ENCODE measurements at regions not wholly inside any gene's neighbourhood (a gene's known extent, or its start where the extent isn't known, plus 50 kb on each side); places are given as distances from the start of the nearest gene placed in this dataset.

DNA sequence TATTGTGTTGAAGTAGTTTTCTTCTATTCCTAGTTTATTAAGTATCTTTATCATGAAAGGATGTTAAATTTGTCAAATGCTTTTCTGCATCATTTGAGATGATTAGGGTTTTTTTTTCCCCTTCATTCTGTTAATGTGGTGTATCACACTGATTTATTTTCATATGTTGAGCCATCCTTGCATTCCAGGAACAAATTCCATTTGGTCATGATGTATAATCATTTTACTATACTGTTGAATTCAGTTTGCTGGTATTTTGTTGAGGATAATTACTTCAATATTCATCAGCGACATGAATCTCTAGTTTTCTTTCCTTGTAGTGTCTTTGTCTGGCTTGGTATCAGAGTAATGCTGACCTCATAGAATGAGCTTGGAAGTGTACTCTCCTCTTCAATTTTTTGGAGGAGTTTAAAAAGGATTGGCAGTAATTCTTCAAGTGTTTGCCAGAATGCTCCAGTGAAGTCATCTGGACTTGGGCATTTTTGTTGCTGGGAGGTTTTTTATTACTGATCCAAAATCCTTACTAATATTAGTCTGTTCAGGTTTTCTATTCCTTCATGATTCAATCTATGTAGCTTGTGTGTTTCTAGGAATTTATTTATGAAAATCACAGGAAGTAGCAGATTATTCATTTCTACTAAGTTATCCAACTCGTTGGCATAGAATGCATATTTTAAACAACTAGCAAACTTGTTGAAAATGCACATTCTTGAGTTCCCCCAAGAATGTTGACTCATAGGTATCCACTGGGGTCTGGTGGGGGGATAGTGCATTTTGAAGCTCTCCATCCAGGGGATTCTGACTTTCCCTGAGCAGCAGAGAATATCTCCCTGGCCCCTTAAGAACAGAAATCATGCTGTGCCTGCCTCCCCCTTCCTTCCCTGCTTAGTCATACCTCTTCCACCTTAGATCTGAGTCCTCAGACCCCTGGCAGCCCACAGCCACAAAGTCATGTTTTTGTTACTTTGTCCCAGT is 187.1 kb downstream of the BMP7 start:
- Histone ChIP-seq H3K9ac (ENCODE audit: low read length) (no peak overlapping the region), H3K9me3 (ENCODE audit: control insufficient read depth, insufficient read depth, low read depth, low read length) (peaks cover 10% of the 10 kb centered on the region; the same call in 1 of the 2 replicates), H3K27ac (ENCODE audit: low read depth, low read length) (no peak overlapping the region), H3K4me3 (ENCODE audit: low read depth, low read length) (no peak overlapping the region), H3K27me3 (ENCODE audit: control insufficient read depth, insufficient read depth, low read length) (no peaks in the 10 kb centered on the region), H3K4me1 (ENCODE audit: control insufficient read depth, insufficient read depth, low read length) (no peaks in the 10 kb centered on the region), H3K36me3 (ENCODE audit: control insufficient read depth, insufficient read depth, low read length) (no peaks in the 10 kb centered on the region)

DNA sequence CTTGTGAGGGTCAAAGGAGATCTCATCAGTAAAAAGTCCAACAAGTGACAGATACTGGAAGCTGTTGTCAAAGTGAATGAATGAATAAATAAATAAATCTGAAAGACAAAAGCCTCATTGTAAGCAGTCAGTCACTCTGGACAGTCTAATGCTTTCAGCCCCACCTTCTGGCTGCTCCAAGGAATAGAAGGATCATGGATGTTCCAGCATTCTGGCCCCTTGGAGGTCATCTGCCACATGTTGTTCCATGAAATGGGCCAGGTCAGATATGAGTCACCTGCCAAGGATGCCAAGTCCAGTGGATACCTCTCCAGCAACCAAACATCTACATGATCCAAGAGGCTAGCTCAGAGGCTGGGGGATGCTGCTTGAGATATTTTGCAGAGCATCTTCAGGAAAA is 185.6 kb downstream of the BMP7 start:
- Histone ChIP-seq H3K9ac (ENCODE audit: low read length) (no peak overlapping the region), H3K4me3 (ENCODE audit: low read depth, low read length) (no peak overlapping the region), H3K36me3 (ENCODE audit: control insufficient read depth, insufficient read depth, low read length) (no peaks in the 10 kb centered on the region), H3K27ac (ENCODE audit: low read depth, low read length) (no peak overlapping the region), H3K27me3 (ENCODE audit: control insufficient read depth, insufficient read depth, low read length) (no peaks in the 10 kb centered on the region), H3K4me1 (ENCODE audit: control insufficient read depth, insufficient read depth, low read length) (no peaks in the 10 kb centered on the region), H3K9me3 (ENCODE audit: control insufficient read depth, insufficient read depth, low read depth, low read length) (peaks cover 10% of the 10 kb centered on the region; the same call in 1 of the 2 replicates)

DNA sequence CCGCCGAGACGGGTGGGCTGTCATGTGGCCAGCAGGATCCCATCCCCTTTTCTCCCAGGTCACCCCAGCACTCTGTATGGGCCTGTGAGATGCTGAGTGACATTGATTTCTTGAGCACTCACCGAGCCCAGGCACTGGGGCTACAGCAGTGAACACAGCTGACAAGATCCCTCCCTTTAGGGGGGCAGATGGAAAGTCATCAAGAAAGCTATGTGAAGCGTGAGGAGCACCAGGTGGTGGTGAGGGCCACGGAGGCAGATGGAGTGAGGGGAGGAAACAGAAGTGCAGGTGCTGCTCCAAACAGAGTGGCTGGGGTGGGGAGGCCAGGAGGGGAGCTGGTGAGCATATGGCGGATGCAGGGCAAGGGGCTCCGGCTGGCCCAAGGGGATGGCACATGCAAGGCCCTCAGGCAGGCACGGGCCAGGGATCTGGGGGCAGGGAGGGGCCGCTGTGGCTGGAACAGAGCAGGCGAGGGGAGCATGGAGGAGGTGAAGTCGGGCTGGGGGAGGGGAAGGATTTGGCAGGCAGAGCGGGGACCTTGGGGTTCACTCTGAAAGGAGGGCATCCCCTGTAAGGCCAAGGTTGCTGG is 184.0 kb downstream of the BMP7 start:
- no peak overlapping the region for H3K4me3 ChIP-seq (ENCODE audit: low read depth, low read length)
- H3K4me1 ChIP-seq (ENCODE audit: control insufficient read depth, insufficient read depth, low read length), result no peaks in the 10 kb centered on the region
- H3K36me3 ChIP-seq (ENCODE audit: control insufficient read depth, insufficient read depth, low read length), result no peaks in the 10 kb centered on the region
- no peak overlapping the region for H3K9ac ChIP-seq (ENCODE audit: low read length)
- no peak overlapping the region for H3K27ac ChIP-seq (ENCODE audit: low read depth, low read length)
- H3K9me3 ChIP-seq (ENCODE audit: control insufficient read depth, insufficient read depth, low read depth, low read length), result peaks cover 8% of the 10 kb centered on the region; the same call in 1 of the 2 replicates
- no peaks in the 10 kb centered on the region for H3K27me3 ChIP-seq (ENCODE audit: control insufficient read depth, insufficient read depth, low read length)

DNA sequence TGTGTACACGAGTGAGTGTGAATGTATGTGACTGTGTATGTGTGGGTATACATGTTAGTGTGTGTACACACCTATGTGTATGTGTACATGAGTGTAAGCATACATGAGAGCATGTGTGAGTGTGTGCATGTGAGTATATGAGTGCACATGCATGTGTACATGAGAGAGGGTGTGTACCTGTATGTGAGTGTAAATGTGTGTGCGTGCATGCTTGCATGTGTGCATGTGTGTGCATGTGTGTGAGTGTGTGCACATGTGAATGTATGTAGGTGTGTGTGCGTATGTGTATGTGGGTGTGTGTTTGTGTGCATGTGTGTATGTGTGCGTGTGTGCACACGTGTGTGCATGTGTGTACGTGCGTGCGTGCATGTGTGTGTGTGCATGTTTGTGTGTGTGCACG is 183.4 kb downstream of the BMP7 start:
- H3K27me3 ChIP-seq (ENCODE audit: control insufficient read depth, insufficient read depth, low read length), result no peaks in the 10 kb centered on the region; the same call in 1 of the 2 replicates
- no peaks in the 10 kb centered on the region for H3K36me3 ChIP-seq (ENCODE audit: control insufficient read depth, insufficient read depth, low read length)
- H3K4me1 ChIP-seq (ENCODE audit: control insufficient read depth, insufficient read depth, low read length), result no peaks in the 10 kb centered on the region
- peaks cover 8% of the 10 kb centered on the region; the same call in 1 of the 2 replicates for H3K9me3 ChIP-seq (ENCODE audit: control insufficient read depth, insufficient read depth, low read depth, low read length)
- H3K4me3 ChIP-seq (ENCODE audit: low read depth, low read length), result no peak overlapping the region
- no peak overlapping the region for H3K9ac ChIP-seq (ENCODE audit: low read length)
- H3K27ac ChIP-seq (ENCODE audit: low read depth, low read length), result no peak overlapping the region

DNA sequence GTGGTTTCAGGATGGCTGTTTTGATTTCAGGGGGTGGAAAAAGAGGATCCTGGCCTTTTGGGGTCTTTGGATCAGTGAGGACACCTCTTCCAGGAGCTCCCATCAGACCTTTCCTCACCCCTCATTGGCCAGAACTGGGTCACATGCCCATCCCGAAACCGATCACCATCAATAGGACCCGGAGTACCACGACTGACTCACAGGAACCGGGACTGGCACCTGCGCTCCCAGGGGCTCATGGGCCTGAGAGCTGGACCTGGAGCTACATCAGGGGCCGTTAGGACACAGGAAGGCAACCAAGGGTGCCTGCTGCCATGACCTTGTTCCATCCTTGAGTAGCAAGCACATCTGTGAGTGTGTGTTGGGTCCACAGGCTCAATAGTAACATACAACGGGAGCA is 180.4 kb downstream of the BMP7 start:
- Histone ChIP-seq H3K27me3 (ENCODE audit: control insufficient read depth, insufficient read depth, low read length) (peaks cover under 1% of the 10 kb centered on the region), H3K27ac (ENCODE audit: low read depth, low read length) (no peak overlapping the region), H3K36me3 (ENCODE audit: control insufficient read depth, insufficient read depth, low read length) (no peaks in the 10 kb centered on the region), H3K4me1 (ENCODE audit: control insufficient read depth, insufficient read depth, low read length) (no peaks in the 10 kb centered on the region), H3K4me3 (ENCODE audit: low read depth, low read length) (no peak overlapping the region), H3K9me3 (ENCODE audit: control insufficient read depth, insufficient read depth, low read depth, low read length) (no peaks in the 10 kb centered on the region), H3K9ac (ENCODE audit: low read length) (no peak overlapping the region)

DNA sequence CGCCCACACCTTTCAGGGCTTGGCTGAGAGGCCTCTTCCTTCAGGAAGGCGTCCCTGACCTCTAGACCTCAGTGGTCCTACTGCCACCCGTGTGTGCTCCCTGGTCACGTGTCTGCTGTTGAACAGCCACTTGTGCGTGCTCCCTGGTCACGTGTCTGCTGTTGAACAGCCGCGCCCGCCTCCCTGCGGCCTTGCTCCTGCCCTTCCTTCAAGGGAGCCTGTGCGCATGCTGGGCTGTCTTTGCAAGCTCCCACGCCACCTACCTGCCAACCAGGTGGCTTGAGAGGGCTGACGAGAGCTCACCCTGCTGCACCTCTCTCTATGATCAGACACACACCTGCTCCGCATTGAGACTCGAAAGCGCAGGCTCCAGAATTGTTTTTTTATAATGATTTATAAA is 179.3 kb downstream of the BMP7 start:
- Histone ChIP-seq H3K27ac (ENCODE audit: low read depth, low read length) (no peak overlapping the region), H3K27me3 (ENCODE audit: control insufficient read depth, insufficient read depth, low read length) (peaks cover 10% of the 10 kb centered on the region), H3K4me3 (ENCODE audit: low read depth, low read length) (no peak overlapping the region), H3K9ac (ENCODE audit: low read length) (no peak overlapping the region), H3K9me3 (ENCODE audit: control insufficient read depth, insufficient read depth, low read depth, low read length) (no peaks in the 10 kb centered on the region), H3K4me1 (ENCODE audit: control insufficient read depth, insufficient read depth, low read length) (peaks cover 4% of the 10 kb centered on the region; the same call in 1 of the 2 replicates), H3K36me3 (ENCODE audit: control insufficient read depth, insufficient read depth, low read length) (no peaks in the 10 kb centered on the region)

DNA sequence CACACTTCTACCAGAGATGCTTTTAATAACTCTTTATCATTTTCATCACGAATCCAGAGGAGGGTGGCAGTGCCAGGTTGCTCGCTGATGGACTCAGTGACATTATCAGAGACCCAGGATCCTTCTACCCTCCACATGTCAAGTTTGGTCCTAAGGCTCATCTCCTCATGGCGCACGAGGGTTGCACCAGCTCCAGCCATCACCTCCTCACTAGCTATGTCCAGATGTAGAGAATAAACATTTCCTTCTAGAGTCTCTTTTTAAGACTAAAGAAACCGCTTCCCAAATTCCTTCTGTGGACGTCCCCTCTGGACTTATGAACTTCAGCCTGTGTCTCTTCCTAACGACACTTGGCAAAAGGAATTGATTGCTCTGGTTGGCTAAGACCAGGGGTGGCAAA is 178.7 kb downstream of the BMP7 start:
- H3K36me3 ChIP-seq (ENCODE audit: control insufficient read depth, insufficient read depth, low read length), result no peaks in the 10 kb centered on the region
- no peaks in the 10 kb centered on the region for H3K9me3 ChIP-seq (ENCODE audit: control insufficient read depth, insufficient read depth, low read depth, low read length)
- H3K4me3 ChIP-seq (ENCODE audit: low read depth, low read length), result no peak overlapping the region
- no peak overlapping the region for H3K27ac ChIP-seq (ENCODE audit: low read depth, low read length)
- H3K9ac ChIP-seq (ENCODE audit: low read length), result no peak overlapping the region
- H3K4me1 ChIP-seq (ENCODE audit: control insufficient read depth, insufficient read depth, low read length), result peaks cover 7% of the 10 kb centered on the region
- peaks cover 11% of the 10 kb centered on the region for H3K27me3 ChIP-seq (ENCODE audit: control insufficient read depth, insufficient read depth, low read length)

DNA sequence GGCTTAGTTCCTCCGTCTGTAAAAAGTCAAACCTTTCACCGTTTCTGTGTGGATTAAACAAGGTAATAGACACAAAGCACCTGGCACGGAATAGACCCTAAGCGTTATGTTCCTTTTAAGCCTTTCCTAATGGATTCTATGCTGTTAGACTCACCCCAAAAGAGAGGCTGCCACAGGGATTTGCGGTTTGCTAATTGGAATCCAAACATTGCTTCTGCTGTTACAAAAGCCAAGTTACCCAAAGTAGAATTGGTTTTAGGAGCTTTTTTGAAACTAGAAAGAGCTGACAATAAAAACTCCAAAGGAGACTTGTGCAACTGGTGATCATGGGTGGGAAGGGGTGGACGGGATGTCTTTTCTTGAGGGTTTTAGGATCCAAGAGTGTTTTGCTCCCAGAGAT is 178.0 kb downstream of the BMP7 start:
- Histone ChIP-seq H3K9me3 (ENCODE audit: control insufficient read depth, insufficient read depth, low read depth, low read length) (no peaks in the 10 kb centered on the region), H3K4me1 (ENCODE audit: control insufficient read depth, insufficient read depth, low read length) (peaks cover 7% of the 10 kb centered on the region), H3K27ac (ENCODE audit: low read depth, low read length) (no peak overlapping the region), H3K36me3 (ENCODE audit: control insufficient read depth, insufficient read depth, low read length) (no peaks in the 10 kb centered on the region), H3K9ac (ENCODE audit: low read length) (no peak overlapping the region), H3K27me3 (ENCODE audit: control insufficient read depth, insufficient read depth, low read length) (peaks cover 13% of the 10 kb centered on the region), H3K4me3 (ENCODE audit: low read depth, low read length) (no peak overlapping the region)

DNA sequence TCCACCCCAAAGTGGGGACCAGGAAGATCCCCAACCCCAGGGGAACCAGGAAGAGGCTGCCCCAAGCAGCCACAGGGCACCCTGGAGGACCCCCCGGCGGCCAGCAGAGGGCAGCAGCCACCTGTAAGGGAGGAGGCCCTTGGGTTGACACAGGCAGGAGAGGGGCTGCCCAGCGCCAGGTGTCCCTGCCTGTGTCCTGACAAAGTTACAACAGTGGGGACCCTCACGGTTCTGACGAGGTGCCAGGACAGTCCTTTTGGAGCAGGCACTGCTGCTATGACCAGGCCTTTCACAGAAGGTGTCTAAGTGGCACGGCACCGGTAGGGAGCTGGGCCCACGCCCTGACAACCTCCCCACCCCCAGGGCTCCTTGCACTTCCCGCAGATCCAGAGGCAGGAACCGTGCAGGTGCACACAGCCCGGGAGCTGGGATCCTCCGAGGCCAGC is 176.7 kb downstream of the BMP7 start:
- peak overlapping the region; percentile 38 for H3K4me3 ChIP-seq (ENCODE audit: low read depth, low read length)
- H3K9me3 ChIP-seq (ENCODE audit: control insufficient read depth, insufficient read depth, low read depth, low read length), result no peaks in the 10 kb centered on the region
- H3K27me3 ChIP-seq (ENCODE audit: control insufficient read depth, insufficient read depth, low read length), result peaks cover 13% of the 10 kb centered on the region
- peaks cover 7% of the 10 kb centered on the region for H3K4me1 ChIP-seq (ENCODE audit: control insufficient read depth, insufficient read depth, low read length)
- H3K27ac ChIP-seq (ENCODE audit: low read depth, low read length), result no peak overlapping the region
- H3K36me3 ChIP-seq (ENCODE audit: control insufficient read depth, insufficient read depth, low read length), result no peaks in the 10 kb centered on the region
- H3K9ac ChIP-seq (ENCODE audit: low read length), result no peak overlapping the region

DNA sequence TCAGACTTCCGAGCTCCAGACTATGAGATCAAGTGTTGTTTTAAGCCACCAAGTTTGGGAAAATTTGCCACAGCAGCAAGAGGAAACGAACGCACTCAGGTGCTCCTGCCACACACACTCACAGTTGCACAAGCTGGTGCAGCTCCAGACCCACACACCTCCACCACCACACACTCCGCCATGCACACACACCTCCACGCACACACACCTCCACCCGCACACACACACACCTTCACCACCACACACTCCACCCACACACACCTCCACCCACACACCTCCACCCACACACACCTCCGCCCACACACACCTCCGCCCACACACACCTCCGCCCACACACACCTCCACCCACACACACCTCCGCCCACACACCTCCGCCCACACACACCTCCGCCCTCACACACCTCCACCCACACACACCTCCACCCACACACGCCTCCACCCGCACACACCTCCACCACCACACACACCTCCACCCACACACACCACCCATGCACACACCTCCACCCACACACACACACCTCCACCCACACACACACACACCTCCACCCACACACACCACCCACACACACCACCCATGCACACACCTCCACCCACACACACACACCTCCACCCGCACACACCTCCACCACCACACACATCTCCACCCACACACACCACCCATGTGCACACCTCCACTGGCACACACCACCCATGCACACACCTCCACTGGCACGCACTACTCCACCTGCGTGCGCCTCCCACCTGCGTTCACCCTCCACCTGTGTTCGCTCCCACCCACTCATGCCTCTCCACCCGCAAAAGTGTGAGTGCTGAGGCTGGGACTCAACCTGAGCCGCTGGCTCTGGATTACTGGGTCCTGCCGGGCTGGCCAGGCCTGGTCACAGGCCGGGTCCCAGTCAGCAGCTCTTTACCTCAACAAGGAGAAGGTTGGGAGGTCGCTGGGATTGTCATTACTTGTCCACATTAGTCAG is 175.6 kb downstream of the BMP7 start:
- H3K4me3 ChIP-seq (ENCODE audit: low read depth, low read length), result no peak overlapping the region
- no peak overlapping the region for H3K27ac ChIP-seq (ENCODE audit: low read depth, low read length)
- no peaks in the 10 kb centered on the region for H3K36me3 ChIP-seq (ENCODE audit: control insufficient read depth, insufficient read depth, low read length)
- peaks cover 7% of the 10 kb centered on the region for H3K4me1 ChIP-seq (ENCODE audit: control insufficient read depth, insufficient read depth, low read length)
- no peaks in the 10 kb centered on the region for H3K9me3 ChIP-seq (ENCODE audit: control insufficient read depth, insufficient read depth, low read depth, low read length)
- H3K9ac ChIP-seq (ENCODE audit: low read length), result no peak overlapping the region
- H3K27me3 ChIP-seq (ENCODE audit: control insufficient read depth, insufficient read depth, low read length), result peaks cover 13% of the 10 kb centered on the region

Data from HUES6 (cell line).